ENCODE measurements at regions not wholly inside any gene's neighbourhood (a gene's known extent, or its start where the extent isn't known, plus 50 kb on each side); places are given as distances from the start of the nearest gene placed in this dataset.

DNA sequence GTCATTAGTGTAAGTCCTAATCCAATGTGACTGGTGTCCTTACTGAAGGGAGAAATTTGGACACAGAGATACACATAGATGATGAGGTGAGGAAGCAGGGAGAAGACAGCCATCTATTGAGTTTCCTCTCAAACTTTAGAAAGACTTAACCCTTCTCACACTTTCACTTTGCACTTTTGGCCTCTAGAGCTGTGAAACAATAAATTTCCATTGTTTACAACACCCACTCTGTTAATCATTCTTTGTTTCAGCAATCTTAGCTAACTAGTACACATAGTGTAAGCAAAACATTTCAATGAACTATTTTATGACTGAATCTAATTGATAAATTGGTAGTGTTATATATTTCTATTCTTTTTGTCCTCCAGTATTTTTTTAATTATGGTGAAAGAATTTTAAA, 1092.8 kb upstream of the POT1 start:
- TF ChIP-seq HMGXB4 (CRISPR knock-in tag; IDR thresholded peaks at IDR 0.05; ENCODE audit: borderline replicate concordance), result no peak
- no peak for TF ChIP-seq CEBPB (IDR thresholded peaks at IDR 0.05)
- TF ChIP-seq, protein P1, sequence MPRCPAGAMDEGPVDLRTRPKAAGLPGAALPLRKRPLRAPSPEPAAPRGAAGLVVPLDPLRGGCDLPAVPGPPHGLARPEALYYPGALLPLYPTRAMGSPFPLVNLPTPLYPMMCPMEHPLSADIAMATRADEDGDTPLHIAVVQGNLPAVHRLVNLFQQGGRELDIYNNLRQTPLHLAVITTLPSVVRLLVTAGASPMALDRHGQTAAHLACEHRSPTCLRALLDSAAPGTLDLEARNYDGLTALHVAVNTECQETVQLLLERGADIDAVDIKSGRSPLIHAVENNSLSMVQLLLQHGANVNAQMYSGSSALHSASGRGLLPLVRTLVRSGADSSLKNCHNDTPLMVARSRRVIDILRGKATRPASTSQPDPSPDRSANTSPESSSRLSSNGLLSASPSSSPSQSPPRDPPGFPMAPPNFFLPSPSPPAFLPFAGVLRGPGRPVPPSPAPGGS (IDR thresholded peaks at IDR 0.05), result no peak
- TF ChIP-seq, protein P2, sequence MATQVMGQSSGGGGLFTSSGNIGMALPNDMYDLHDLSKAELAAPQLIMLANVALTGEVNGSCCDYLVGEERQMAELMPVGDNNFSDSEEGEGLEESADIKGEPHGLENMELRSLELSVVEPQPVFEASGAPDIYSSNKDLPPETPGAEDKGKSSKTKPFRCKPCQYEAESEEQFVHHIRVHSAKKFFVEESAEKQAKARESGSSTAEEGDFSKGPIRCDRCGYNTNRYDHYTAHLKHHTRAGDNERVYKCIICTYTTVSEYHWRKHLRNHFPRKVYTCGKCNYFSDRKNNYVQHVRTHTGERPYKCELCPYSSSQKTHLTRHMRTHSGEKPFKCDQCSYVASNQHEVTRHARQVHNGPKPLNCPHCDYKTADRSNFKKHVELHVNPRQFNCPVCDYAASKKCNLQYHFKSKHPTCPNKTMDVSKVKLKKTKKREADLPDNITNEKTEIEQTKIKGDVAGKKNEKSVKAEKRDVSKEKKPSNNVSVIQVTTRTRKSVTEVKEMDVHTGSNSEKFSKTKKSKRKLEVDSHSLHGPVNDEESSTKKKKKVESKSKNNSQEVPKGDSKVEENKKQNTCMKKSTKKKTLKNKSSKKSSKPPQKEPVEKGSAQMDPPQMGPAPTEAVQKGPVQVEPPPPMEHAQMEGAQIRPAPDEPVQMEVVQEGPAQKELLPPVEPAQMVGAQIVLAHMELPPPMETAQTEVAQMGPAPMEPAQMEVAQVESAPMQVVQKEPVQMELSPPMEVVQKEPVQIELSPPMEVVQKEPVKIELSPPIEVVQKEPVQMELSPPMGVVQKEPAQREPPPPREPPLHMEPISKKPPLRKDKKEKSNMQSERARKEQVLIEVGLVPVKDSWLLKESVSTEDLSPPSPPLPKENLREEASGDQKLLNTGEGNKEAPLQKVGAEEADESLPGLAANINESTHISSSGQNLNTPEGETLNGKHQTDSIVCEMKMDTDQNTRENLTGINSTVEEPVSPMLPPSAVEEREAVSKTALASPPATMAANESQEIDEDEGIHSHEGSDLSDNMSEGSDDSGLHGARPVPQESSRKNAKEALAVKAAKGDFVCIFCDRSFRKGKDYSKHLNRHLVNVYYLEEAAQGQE (IDR thresholded peaks at IDR 0.05), result no peak
- no peak for TF ChIP-seq NFE2L2 (conservative IDR thresholded peaks at IDR 0.05; ENCODE audit: low read length)
- FAIRE-seq (no peak), ATAC-seq (no peak), DNase-seq (ENCODE audit: low read depth in 1 of 2, low spot score in 1 of 2) (no peak)
- POLR2A ChIA-PET, result no interaction called here
- no peak overlapping the region for H3K4me2 ChIP-seq
- no peak overlapping the region for H3K4me3 ChIP-seq
- no peak overlapping the region for H3K27ac ChIP-seq
- CTCF ChIA-PET, result no interaction called here
- no peaks in the 10 kb centered on the region for H3K9me3 ChIP-seq
- H3K4me1 ChIP-seq, result no peaks in the 10 kb centered on the region

DNA sequence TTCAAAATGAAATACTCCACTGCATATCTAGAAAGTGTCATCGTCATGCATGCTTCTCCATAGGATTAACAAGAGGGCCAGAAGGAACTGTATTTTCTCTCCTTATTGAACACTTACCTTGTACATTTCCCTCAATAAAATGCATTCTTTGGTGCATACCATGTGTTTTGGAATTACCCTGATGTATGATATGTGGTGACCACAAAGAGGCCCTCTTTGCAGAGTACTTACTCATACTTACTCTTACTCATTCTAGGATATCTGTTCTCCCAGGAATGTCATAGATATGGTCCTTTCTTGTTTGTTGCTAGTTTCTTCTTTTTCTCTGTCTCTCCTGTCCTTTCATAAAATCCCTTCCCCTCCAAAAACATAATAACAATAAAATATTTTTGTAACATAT, 1087.1 kb upstream of the POT1 start:
- no peak overlapping the region for H3K27ac ChIP-seq
- H3K9me3 ChIP-seq, result no peaks in the 10 kb centered on the region
- ATAC-seq (no peak), DNase-seq (ENCODE audit: low read depth in 1 of 2, low spot score in 1 of 2) (no peak), FAIRE-seq (no peak)
- no peak overlapping the region for H3K4me3 ChIP-seq
- ChIA-PET CTCF (no interaction called here), POLR2A (no interaction called here)
- H3K4me2 ChIP-seq, result no peak overlapping the region
- TF ChIP-seq NPAS2 (CRISPR knock-in tag; IDR thresholded peaks at IDR 0.05; ENCODE audit: borderline replicate concordance) (no peak), HMGXB4 (CRISPR knock-in tag; IDR thresholded peaks at IDR 0.05; ENCODE audit: borderline replicate concordance) (no peak), NR3C1 (IDR thresholded peaks at IDR 0.05) (no peak)
- TF ChIP-seq, protein P3, sequence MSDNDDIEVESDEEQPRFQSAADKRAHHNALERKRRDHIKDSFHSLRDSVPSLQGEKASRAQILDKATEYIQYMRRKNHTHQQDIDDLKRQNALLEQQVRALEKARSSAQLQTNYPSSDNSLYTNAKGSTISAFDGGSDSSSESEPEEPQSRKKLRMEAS (IDR thresholded peaks at IDR 0.05), result no peak
- no peaks in the 10 kb centered on the region for H3K4me1 ChIP-seq
- WGBS (ENCODE audit: missing lambda C conversion rate), result 0% methylated on average over 1 of the region's 1 CpG

DNA sequence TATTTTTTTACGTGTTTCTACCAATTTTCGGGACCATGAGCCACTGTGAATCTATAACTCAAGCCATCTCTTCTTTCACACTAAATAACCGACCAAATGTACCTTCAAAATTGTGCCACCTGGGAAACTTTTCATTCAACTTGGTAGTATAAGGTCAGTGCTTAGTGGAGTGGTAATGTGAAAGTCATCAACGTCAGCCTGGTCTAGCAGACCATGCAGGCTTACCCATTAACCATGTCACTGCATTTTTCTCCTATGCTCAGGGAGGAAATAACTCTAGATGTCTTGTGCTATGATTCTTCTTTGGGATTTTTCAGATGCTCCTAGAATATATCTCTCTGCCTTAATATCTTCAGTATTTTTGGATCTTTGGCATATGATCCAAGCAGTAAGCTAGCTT, 1075.4 kb upstream of the POT1 start:
- DNase-seq (ENCODE audit: low read depth in 1 of 2, low spot score in 1 of 2) (no peak), ATAC-seq (no peak), FAIRE-seq (no peak)
- no peaks in the 10 kb centered on the region for H3K4me1 ChIP-seq
- H3K4me2 ChIP-seq, result no peak overlapping the region
- ChIA-PET POLR2A (no interaction called here), CTCF (no interaction called here)
- no peak for TF ChIP-seq TP53 (CRISPR knock-in tag; IDR thresholded peaks at IDR 0.05)
- TF ChIP-seq USF2 (IDR thresholded peaks at IDR 0.05), result no peak
- TF ChIP-seq RFX5 (IDR thresholded peaks at IDR 0.05), result no peak
- TF ChIP-seq, protein P4, sequence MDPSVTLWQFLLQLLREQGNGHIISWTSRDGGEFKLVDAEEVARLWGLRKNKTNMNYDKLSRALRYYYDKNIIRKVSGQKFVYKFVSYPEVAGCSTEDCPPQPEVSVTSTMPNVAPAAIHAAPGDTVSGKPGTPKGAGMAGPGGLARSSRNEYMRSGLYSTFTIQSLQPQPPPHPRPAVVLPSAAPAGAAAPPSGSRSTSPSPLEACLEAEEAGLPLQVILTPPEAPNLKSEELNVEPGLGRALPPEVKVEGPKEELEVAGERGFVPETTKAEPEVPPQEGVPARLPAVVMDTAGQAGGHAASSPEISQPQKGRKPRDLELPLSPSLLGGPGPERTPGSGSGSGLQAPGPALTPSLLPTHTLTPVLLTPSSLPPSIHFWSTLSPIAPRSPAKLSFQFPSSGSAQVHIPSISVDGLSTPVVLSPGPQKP (IDR thresholded peaks at IDR 0.05; ENCODE audit: low read depth, low read length), result no peak
- no peak for TF ChIP-seq ESRRA (IDR thresholded peaks at IDR 0.05; ENCODE audit: borderline replicate concordance, low read length)
- TF ChIP-seq HMGXB4 (CRISPR knock-in tag; IDR thresholded peaks at IDR 0.05; ENCODE audit: borderline replicate concordance), result no peak
- no peak for TF ChIP-seq MAFK (IDR thresholded peaks at IDR 0.05; ENCODE audit: partially characterized antibody)
- TF ChIP-seq RARB (CRISPR knock-in tag; IDR thresholded peaks at IDR 0.05), result no peak
- TF ChIP-seq ZSCAN20 (CRISPR knock-in tag; IDR thresholded peaks at IDR 0.05), result no peak
- no peak for TF ChIP-seq POLR2A (IDR thresholded peaks at IDR 0.05; ENCODE audit: low read length)
- no peak for TF ChIP-seq HEYL (CRISPR knock-in tag; IDR thresholded peaks at IDR 0.05)
- TF ChIP-seq, protein P5, sequence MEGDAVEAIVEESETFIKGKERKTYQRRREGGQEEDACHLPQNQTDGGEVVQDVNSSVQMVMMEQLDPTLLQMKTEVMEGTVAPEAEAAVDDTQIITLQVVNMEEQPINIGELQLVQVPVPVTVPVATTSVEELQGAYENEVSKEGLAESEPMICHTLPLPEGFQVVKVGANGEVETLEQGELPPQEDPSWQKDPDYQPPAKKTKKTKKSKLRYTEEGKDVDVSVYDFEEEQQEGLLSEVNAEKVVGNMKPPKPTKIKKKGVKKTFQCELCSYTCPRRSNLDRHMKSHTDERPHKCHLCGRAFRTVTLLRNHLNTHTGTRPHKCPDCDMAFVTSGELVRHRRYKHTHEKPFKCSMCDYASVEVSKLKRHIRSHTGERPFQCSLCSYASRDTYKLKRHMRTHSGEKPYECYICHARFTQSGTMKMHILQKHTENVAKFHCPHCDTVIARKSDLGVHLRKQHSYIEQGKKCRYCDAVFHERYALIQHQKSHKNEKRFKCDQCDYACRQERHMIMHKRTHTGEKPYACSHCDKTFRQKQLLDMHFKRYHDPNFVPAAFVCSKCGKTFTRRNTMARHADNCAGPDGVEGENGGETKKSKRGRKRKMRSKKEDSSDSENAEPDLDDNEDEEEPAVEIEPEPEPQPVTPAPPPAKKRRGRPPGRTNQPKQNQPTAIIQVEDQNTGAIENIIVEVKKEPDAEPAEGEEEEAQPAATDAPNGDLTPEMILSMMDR (IDR thresholded peaks at IDR 0.05), result no peak
- WGBS (ENCODE audit: missing lambda C conversion rate), result 2% methylated on average over 4 of the region's 4 CpGs
- H3K4me3 ChIP-seq, result no peak overlapping the region
- no peak overlapping the region for H3K27ac ChIP-seq
- H3K9me3 ChIP-seq, result no peaks in the 10 kb centered on the region
